ENCODE measurements at regions not wholly inside any gene's neighbourhood (a gene's known extent, or its start where the extent isn't known, plus 50 kb on each side); places are given as distances from the start of the nearest gene placed in this dataset.

GRCh38 chr9:1947438-1947837 is 67.7 kb upstream of the SMARCA2 start:
- TF ChIP-seq, protein P1, sequence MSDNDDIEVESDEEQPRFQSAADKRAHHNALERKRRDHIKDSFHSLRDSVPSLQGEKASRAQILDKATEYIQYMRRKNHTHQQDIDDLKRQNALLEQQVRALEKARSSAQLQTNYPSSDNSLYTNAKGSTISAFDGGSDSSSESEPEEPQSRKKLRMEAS (IDR thresholded peaks at IDR 0.05; ENCODE audit: low read depth, low read length), result no peak
- no peak for TF ChIP-seq POLR2A (IDR thresholded peaks at IDR 0.05; ENCODE audit: extremely low read depth, insufficient read length)
- TF ChIP-seq, protein P2, sequence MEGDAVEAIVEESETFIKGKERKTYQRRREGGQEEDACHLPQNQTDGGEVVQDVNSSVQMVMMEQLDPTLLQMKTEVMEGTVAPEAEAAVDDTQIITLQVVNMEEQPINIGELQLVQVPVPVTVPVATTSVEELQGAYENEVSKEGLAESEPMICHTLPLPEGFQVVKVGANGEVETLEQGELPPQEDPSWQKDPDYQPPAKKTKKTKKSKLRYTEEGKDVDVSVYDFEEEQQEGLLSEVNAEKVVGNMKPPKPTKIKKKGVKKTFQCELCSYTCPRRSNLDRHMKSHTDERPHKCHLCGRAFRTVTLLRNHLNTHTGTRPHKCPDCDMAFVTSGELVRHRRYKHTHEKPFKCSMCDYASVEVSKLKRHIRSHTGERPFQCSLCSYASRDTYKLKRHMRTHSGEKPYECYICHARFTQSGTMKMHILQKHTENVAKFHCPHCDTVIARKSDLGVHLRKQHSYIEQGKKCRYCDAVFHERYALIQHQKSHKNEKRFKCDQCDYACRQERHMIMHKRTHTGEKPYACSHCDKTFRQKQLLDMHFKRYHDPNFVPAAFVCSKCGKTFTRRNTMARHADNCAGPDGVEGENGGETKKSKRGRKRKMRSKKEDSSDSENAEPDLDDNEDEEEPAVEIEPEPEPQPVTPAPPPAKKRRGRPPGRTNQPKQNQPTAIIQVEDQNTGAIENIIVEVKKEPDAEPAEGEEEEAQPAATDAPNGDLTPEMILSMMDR (IDR thresholded peaks at IDR 0.05; ENCODE audit: low read depth, low read length), result no peak
- no peak for TF ChIP-seq MYC (IDR thresholded peaks at IDR 0.05; ENCODE audit: low read depth, low read length)
- no peak overlapping the region for H3K4me3 ChIP-seq (ENCODE audit: low read depth, low read length)
- no peak for DNase-seq (ENCODE audit: low read depth)

DNA sequence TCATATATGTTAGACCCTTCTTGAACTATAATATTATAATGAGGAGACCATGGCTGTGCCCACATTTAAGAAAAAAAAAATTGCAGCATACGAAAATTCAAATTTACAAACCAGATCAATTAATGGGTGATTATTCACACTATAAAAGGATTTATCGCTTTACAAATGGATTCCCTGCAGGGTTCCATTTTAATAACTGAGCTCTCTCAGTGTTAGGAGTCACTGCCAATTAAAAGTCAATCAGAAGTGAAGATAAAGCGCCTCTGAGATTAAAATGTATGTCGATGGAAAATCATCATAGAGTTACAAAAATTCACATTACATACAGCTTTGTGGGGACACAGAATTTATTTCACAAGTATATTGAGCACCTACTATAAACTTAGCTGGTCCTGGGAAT is 66.6 kb upstream of the SMARCA2 start:
- TF ChIP-seq, protein P1 (IDR thresholded peaks at IDR 0.05; ENCODE audit: low read depth, low read length), result no peak
- no peak for TF ChIP-seq MYC (IDR thresholded peaks at IDR 0.05; ENCODE audit: low read depth, low read length)
- TF ChIP-seq POLR2A (IDR thresholded peaks at IDR 0.05; ENCODE audit: extremely low read depth, insufficient read length), result no peak
- no peak overlapping the region for H3K4me3 ChIP-seq (ENCODE audit: low read depth, low read length)
- DNase-seq (ENCODE audit: low read depth), result no peak

DNA sequence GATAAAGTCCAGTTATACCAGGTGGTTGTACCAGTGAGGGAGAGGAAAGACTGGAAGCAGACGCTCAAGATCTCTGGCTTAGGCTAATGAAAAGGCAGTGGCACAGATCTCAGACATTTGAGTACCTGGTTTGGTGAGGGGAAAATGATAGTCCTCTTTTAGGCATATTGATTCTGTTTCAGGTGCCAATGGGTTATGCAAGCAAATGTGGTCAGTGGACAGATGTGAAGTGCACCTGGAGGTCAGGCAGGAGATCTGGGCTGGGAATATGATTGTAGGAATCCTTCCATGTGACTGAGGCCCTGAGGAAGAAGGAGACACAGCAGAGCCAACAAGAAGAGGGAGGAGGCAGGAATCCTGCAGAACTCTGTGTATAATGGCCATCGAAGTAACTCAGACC is 63.7 kb upstream of the SMARCA2 start:
- DNase-seq (ENCODE audit: low read depth), result no peak
- no peak for TF ChIP-seq POLR2A (IDR thresholded peaks at IDR 0.05; ENCODE audit: extremely low read depth, insufficient read length)
- TF ChIP-seq, protein P1 (IDR thresholded peaks at IDR 0.05; ENCODE audit: low read depth, low read length), result no peak
- TF ChIP-seq, protein P2 (IDR thresholded peaks at IDR 0.05; ENCODE audit: low read depth, low read length), result no peak
- no peak for TF ChIP-seq MYC (IDR thresholded peaks at IDR 0.05; ENCODE audit: low read depth, low read length)
- no peak overlapping the region for H3K4me3 ChIP-seq (ENCODE audit: low read depth, low read length)

DNA sequence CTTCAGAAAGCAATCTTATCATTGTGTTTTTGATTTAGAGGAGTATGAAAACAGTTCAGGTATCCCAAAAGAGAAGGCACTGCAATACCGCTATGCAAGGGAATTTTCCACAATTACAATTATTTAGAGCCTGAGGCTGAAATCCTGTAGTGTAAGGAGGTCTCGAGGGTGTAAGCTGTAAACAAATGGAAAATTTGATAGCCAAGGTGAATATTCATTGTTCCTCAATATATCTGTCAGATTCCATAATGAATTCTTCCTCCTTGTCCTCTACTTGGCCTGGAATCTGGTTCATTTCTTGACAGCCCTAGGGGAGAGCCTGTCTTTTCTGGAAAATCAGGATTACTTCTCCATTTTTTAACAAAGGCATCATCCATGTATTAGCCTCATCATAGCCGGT is 63.1 kb upstream of the SMARCA2 start:
- DNase-seq (ENCODE audit: low read depth), result no peak
- TF ChIP-seq POLR2A (IDR thresholded peaks at IDR 0.05; ENCODE audit: extremely low read depth, insufficient read length), result no peak
- TF ChIP-seq, protein P1 (IDR thresholded peaks at IDR 0.05; ENCODE audit: low read depth, low read length), result no peak
- TF ChIP-seq, protein P2 (IDR thresholded peaks at IDR 0.05; ENCODE audit: low read depth, low read length), result no peak
- TF ChIP-seq MYC (IDR thresholded peaks at IDR 0.05; ENCODE audit: low read depth, low read length), result no peak
- H3K4me3 ChIP-seq (ENCODE audit: low read depth, low read length), result no peak overlapping the region

GRCh38 chr9:1954238-1954637 is 60.9 kb upstream of the SMARCA2 start:
- no peak for DNase-seq (ENCODE audit: low read depth)
- TF ChIP-seq POLR2A (IDR thresholded peaks at IDR 0.05; ENCODE audit: extremely low read depth, insufficient read length) (no peak), MYC (IDR thresholded peaks at IDR 0.05; ENCODE audit: low read depth, low read length) (no peak)
- TF ChIP-seq, protein P1 (IDR thresholded peaks at IDR 0.05; ENCODE audit: low read depth, low read length), result no peak
- TF ChIP-seq, protein P2 (IDR thresholded peaks at IDR 0.05; ENCODE audit: low read depth, low read length), result no peak
- H3K4me3 ChIP-seq (ENCODE audit: low read depth, low read length), result no peak overlapping the region

DNA sequence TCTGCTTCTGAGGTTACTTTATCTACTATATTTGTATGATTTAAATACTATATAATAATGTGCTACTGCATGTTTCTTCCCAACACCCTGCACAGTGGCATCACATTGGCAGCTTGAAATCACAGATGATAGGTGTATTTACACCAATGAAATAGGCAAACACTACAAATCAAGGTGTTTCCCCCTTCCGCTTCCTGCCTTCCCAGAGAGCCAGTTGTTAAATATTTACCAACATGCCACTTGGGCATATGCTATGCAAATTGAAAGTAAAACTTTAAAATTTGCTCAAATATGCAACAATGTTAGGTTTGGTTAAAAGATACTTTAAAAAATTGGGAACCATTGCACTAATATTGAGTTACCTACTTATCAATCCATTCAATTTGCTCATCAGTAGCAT is 58.2 kb upstream of the SMARCA2 start:
- H3K4me3 ChIP-seq (ENCODE audit: low read depth, low read length), result no peak overlapping the region
- TF ChIP-seq, protein P1 (IDR thresholded peaks at IDR 0.05; ENCODE audit: low read depth, low read length), result no peak
- TF ChIP-seq, protein P2 (IDR thresholded peaks at IDR 0.05; ENCODE audit: low read depth, low read length), result no peak
- TF ChIP-seq MYC (IDR thresholded peaks at IDR 0.05; ENCODE audit: low read depth, low read length) (no peak), POLR2A (IDR thresholded peaks at IDR 0.05; ENCODE audit: extremely low read depth, insufficient read length) (no peak)
- no peak for DNase-seq (ENCODE audit: low read depth)

Measured in NB4 (cell line).